ENCODE measurements at regions not wholly inside any gene's neighbourhood (a gene's known extent, or its start where the extent isn't known, plus 50 kb on each side); places are given as distances from the start of the nearest gene placed in this dataset.

DNA sequence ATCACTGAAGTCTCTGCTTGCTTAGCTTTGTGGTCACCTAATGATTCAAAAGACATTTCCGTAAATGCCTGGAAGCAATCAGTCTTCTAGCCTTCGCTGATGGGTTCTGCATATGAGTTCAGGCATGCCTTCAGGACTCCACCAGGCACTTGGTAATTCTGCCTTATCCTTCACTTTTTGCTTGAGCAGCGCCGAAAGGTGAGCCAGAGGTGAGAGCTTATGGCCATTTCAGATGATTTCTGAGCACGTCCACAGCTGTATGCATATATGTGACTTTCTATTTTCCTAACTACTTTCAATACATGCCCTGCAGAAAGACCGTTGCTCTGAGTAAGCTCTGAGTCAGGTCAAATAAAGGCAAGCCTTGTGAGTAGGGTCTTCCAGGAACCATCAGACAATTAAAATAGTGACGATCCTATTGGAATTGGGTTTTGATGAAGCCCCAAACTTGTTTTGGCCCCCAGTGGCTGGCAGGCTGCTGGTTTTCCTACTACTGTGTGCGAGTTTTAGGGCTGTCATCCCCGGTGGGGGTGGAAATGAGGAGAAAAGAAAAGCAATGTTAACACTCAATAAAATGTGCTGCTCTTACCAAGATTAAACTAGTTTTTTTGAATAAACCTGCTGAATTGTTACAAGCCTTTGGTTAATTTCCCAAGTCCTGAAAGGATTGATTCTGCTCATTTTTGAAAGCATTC is 154.4 kb upstream of the AKR1E2 start:
- ChIA-PET POLR2A (no interaction called here), CTCF (no interaction called here)

DNA sequence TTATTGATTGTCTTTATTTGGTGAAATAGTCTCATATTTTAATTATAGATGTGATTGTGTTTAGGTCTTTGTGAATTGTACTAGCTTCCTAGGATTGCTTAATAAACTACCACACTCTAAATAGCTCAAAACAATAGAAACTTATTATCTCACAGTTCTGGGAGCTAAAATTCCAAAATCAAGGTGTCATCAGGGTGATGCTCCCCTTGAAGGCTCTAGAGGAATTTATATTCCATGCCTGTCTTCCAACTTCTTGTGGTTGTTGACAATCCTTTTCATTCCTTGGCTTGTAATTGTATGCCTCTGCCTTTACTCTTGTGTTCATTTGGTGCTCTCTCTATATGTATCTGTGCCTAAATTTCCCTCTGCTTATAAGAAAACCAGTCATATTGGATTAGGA is 155.3 kb upstream of the AKR1E2 start:
- ChIA-PET CTCF (no interaction called here), POLR2A (no interaction called here)

DNA sequence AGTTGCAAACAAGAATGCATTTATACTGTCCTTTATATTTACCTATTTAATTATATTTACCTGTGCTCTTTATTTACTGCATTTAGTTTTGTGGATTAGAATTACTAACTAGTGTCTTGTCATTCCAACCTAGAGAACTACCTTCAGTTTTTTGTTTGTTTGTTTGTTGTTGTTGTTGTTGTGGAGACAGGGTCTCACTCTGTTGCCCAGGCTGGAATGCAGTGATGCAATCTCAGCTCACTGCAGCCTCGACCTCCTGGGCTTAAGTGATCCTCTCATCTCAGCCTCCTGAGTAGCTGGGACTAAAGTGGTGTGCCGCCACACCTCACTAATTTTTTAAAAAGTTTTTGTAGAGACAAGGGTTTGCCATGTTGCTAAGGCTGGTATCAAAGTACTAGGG is 156.4 kb upstream of the AKR1E2 start:
- CTCF ChIA-PET: no interaction called here
- POLR2A ChIA-PET: no interaction called here

DNA sequence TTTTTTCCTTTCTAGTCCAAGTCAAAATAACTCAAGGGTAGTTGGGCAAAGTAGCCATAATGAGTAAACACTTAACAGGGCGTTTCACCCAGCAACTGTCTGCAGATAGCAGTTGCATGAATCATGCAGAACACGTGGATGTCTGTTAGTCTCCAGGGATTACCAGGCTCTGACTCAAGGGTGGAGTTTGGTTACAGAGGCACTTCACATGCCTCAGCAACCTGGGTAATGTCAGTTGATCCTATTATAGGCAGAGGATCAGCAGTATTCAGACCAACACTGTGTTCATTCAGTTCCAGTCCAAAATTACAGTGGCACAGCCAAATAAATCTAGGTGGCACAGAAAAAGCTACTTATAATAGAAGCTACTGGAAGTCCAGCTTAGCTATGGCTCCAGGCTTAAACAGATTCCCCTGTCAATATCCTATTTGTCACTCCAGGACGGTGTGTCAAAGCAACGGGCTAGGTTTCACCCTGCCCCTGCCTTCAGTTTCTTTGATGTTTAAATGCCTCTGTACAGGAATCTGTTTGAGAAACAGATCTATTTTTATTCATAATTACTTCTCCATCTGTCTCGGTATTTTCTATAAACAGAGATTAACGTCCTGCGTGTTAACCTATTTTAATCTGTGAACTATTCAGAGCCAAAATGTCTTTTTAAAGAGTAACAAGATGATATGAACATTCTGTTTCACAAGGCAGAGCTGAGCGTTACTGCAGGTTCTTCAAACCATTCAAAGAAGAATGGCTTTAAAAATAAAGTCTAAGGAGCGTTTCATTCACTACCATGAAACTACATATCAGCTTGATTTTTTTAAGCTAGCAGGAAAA is 162.6 kb upstream of the AKR1E2 start:
- ChIA-PET POLR2A (no interaction called here), CTCF (no interaction called here)

DNA sequence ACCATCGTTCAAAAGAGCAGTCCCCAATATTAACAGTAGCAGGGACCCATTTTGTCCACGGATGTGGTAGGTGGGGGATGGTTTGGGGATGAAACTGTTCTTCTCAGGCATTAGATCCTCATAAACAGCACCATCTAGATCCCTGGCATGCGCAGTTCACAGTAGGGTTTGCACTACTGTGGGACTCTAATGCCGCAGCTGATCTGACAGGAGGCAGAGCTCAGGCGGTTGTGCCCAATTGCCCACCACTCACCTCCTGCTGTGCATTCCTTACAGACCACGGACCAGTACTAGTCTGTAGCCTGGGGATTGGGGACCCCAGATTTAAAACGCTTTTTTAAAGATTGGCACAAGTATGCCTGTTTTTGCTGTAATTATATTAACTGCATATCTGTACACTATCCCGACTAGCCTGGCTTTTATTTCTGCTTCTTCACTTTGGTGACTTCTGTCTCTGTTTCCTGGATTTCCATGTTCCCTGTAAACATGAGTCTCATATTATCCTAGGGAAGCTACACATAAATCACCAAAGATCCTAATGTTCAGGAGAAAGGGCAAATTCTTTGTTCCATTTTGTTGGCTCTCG is 163.3 kb upstream of the AKR1E2 start:
- POLR2A ChIA-PET: no interaction called here
- CTCF ChIA-PET: interaction anchor here (1.2 kb wide), 1 partner anchor 9 kb away, joined by 4 read pairs; no protein-coding TSS in a partner anchor

DNA sequence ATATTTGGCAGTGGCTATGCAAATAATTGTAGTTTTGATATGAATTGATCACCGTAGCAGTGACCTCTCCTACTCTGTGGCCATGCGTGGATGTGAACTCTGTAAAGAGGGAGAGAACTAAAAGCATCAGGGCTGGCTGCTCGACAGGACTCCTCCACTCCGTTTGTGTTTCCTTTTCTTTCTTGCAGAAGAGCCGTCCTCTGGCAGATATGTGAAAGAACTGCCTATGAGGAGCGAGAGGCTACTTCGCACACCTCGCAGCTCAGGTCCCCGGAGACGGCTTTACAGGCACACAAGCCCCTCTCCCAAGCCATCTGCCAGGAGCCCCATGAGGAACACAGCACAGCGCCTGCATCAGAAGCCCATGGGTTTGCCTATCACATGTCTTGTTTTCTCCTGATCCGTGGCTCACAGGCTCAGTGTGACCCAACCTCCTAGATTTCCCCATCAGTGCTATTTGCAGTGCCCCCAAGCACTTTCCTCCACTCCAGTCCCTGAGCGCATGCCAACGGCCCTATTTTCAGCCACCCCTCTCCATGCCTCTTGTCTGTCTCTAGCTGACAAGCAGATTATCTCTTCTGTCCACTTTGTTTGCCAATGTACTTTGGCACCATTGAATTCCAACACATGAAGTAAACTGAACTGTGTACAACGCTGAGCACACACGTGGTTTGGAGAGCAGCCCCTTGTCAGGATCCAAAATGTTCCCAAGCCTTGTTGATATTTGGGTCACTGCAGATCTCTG is 164.3 kb upstream of the AKR1E2 start:
- ChIA-PET CTCF (interaction anchor here (1.2 kb wide), 1 partner anchor 8 kb away, joined by 4 read pairs; no protein-coding TSS in a partner anchor), POLR2A (no interaction called here)

DNA sequence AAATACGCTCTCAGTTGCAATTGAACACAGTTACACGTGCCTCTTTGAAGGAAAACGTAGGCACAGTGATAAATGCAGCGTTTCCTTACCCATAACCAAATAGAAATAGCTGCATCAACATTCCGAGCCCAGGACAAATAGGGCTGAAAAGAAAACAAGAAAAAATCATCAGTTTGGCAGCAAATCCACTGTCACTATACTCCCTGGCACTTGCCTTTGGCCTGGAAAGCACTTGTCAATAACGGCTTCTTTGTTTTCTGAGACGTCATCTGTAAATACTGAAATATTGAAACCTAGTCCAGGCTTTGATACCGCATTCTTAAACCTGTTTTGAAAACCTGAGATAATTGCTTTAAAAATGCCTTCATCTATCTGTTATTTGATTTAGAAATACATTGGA is 167.2 kb upstream of the AKR1E2 start:
- ChIA-PET CTCF (no interaction called here), POLR2A (no interaction called here)

DNA sequence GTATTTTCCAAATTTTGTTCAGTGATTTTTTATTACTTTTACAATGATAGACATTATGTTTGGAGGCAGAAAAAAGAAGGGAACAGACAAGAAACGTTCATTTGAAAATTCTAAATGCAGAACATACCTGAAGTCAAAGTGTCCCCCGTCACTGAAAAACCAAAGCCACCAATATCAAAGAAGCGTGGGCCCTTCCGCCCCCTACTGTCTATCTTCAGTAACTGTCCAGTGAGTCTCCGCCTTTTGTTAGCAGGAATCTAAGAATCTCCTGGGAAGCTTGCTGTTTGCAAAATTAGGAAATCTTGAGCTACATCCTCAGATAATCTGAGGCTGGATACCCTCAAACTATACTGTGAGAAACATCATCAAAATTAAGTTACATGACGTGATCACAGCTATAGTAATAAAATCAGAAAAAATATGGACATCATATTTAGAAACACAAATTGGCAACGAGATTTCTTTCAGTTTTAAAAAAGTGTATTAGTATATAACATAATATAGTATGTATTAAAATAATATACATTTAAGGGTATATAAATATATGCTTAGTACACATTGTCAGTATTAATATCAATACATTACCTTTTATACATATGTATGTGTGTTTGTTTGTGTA is 169.3 kb upstream of the AKR1E2 start:
- ChIA-PET CTCF (interaction anchor here (0.9 to 1.0 kb wide), 2 partner anchors 1416 to 1460 kb away, joined by 3 to 4 read pairs; no protein-coding TSS in a partner anchor), POLR2A (interaction anchor here (0.6 kb wide), 2 partner anchors 872 to 1373 kb away, joined by 3 to 7 read pairs; no protein-coding TSS in a partner anchor)

DNA sequence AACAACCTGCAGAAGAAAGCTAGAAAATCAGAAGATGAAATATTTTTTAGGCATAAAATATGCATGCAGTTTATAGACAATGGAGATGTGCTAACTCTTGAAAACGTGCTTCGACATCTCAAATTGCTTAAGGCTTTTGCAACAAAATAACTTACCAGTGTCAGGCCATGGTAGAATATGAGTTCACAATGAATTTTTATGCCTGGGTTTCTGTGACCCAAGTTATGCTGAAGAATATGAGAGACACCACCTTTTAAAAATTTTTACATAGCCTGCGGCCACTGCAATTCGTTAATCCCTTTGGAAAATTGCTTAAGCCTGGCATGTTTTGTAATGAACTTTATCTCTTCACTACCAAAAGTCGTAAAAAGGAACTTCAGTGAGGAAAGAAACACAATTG is 170.1 kb upstream of the AKR1E2 start:
- CTCF ChIA-PET: no interaction called here
- POLR2A ChIA-PET: no interaction called here

DNA sequence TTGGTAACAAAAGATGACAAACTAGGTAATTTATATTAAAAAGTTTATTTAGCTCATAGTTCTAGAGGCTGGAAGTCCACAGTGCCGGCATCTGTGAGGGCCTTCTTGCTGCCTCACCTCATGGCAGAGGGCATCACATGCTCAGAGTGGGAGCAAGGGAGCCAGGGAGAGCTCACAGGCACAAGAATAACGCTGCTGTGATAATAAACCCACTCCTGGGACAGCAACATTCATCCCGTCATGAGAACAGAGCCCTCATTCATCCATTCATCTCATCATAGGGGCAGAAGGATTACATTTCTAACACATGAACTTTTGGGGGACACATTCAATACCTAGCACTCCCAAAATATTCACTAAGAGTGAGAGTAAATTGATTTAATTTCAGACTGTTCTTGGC is 170.6 kb upstream of the AKR1E2 start:
- ChIA-PET POLR2A (no interaction called here), CTCF (no interaction called here)

DNA sequence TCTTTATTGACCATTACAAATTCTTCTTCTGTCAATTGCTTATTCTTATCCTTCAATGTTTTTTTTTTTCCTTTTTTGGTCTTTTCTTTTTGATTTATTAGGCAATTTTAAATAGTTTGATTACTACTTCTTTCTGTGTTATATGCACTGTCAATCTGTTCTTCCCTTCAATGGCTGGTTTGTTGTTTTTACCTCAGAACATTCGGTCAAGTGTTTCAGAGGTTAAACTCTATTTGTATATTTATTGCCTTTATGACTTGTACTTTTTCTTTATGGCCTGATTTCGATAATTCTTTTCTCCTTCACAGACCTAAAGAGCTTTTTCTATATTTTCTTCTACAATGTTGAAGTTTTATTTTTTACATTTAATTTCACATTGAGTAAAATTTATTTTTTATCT is 171.5 kb upstream of the AKR1E2 start:
- POLR2A ChIA-PET: no interaction called here
- CTCF ChIA-PET: interaction anchor here (1.4 kb wide), 1 partner anchor 8 kb away, joined by 4 read pairs; no protein-coding TSS in a partner anchor

DNA sequence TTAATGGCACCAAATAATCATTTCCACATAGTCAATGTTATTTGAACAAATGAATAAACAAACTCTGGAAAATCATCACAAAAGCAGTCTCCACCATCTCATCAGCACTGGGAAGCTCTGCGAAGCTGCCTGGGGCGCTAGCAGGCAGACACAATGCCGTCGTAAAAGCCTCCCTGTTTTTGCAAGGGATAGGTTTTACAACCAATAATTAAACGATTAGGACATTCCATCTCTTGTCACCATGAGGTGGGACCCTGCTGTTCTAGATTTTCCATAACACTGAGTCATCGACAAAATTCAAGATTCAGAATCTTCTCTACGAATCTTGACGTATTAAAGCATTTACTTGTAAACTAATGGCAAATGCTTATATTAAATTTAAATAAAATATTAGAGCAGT is 172.8 kb upstream of the AKR1E2 start:
- ChIA-PET POLR2A (no interaction called here), CTCF (interaction anchor here (1.0 to 1.4 kb wide), 2 partner anchors 9 to 843 kb away, joined by 3 to 4 read pairs; no protein-coding TSS in a partner anchor)

DNA sequence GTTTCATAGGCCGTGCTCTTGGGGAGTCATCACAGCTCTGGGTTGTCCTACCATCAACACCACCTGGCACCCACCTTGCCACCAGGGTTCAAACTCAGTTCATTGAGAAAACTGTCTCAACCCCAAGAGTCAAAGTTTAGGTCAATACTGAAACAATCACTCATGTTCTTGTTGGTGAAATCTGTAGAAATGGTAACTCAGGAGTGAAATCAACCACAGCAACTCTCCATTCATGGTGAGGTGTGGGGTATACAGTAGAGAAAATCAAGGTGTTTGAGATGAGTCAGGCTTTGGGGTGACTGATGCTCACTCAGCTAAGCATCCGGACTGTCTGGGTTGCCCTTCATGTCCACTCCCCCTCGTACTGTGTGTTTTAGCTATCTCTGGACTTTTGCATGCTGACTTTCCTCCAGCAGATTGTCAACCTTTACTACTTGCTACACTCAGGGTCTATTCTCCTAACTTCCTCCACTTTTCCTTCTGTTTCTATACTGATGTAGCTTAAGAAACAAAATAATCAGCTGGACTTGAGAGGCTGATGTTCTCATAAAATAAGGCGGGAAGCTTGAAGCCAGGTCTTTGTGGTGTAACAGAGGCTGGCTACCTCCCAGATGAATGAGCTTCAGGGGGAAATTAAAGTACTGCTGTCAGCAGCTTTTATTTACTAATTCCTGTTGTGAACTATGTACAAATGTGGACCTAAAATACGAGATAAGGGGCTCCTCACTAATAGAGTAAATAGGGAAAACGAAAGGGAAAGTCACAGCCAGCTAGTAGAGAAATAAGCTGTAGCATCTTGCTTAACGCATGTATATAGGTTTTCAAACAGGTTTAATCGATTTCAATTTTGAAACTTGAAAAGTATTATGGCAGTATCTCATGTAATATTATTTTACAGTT is 173.6 kb upstream of the AKR1E2 start:
- CTCF ChIA-PET: interaction anchor here (1.0 kb wide), 1 partner anchor 842 kb away, joined by 3 read pairs; no protein-coding TSS in a partner anchor
- POLR2A ChIA-PET: no interaction called here

DNA sequence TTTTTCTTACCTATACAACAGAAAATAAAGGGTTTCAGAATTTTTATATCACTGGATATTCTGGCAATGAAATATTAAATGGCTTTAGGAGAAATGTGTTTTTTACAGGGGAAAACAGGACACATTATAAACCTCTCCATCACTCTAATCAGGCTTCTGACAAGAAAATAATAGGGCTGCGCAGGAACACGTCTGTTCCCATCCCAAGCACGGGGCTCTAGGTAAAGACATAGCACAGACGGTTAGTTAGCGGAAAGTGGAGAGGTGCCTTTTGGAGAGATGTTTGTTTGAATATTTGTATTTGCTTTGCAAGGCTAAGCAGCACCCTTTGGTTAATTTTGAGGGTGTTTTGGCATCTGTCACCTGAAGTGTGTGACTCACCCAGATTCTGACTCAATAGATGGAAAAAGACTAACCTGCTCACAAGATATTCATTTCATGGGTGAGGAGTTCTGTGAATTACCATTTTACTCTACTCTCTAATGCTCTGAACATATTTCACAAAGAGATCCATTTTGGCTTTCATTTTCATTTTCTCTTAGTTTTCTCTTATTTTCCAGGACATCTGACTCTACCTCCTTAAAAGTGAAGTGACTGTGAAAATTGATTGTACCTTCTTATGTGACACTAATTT is 174.5 kb upstream of the AKR1E2 start:
- POLR2A ChIA-PET: no interaction called here
- CTCF ChIA-PET: no interaction called here

DNA sequence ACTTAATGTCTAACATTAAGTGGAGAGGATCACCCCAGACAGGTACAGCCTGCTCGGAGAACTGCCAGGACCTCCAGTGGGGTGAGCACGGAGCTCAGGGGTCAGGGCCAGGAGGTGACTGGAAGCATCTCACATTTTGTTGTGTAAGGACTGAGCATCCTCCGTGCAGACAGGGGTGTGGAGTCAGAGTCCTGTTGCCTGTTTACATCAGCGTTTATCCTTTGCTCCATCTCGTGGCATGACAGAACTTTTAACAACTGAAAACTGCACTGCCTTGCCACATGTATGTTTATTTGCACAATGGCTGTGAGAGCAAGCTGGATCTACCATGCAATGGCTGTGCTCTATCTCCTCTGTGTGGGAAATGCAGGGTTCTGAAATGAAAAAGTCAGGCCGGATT is 175.4 kb upstream of the AKR1E2 start:
- POLR2A ChIA-PET: no interaction called here
- CTCF ChIA-PET: no interaction called here

DNA sequence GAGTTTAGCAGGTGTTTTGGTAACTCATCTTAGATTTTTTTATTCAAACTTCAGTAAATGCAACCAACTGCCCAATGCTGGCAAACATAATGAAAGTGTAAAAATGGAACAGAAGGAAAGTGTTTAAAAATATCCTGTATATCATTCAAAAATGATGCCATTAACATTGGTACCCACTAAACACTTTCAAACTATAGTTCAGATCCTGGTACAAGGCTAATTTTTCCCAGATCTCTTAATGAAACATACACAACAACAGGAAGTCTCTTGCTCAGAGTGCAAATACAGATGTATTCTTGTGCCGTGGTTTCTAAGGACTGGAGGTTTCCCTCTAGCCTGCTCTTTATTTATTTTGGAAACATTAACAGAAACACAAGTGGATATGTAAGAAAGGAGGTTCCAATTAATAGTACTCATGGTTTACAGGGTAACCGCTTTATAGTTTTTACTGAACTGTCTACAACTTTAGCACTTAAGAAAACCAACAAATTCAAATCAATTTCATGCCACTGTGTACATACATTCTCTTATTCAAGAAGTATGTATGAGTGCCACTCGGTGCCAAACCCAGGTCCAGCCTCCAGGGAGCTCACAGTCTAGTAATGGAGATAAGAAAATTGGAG is 176.0 kb upstream of the AKR1E2 start:
- CTCF ChIA-PET: no interaction called here
- POLR2A ChIA-PET: no interaction called here

DNA sequence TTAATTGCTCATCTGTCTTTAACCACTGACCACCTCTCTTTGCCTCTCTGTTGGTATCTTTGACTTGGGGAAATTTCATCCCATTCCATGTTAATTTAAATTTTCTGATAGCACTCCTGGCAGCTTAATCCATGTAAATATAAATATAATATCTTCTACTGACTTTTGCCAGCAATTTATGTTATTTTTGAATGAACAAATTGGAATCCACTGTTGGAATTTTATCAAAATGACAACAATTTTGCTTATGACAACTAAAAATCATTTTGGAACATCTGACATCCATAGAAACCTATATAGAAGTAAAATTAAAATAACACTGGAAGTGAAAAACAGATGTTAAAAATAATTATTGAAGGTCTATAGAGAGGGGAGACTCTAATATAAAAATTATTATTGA is 176.5 kb upstream of the AKR1E2 start:
- CTCF ChIA-PET: no interaction called here
- POLR2A ChIA-PET: no interaction called here

DNA sequence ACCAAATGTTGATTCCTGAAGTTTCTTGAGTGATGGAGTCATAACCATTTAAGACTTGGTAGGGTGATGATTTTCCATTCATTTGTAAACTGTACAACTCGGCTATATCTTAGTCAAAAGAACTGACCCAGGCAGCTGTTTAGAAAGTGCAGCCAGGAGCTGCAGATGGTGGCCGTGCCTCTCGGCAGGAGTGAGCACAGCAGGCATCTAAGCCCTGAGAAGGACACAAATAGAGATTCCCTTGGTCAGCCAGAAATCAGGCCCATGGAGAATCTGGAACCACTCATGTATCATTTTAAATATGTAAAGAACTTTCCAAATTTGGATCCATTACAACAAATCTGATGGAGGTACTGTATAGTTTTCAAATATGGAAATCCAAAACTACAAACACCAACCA is 177.0 kb upstream of the AKR1E2 start:
- CTCF ChIA-PET: no interaction called here
- POLR2A ChIA-PET: no interaction called here

Data from activated CD8-positive, alpha-beta memory T cell treated with anti-CD3 and anti-CD28 coated beads for 36 hours (primary cell).